H9 (cell line): ENCODE measurements at regions not wholly inside any gene's neighbourhood (a gene's known extent, or its start where the extent isn't known, plus 50 kb on each side); places are given as distances from the start of the nearest gene placed in this dataset.

Experiments
- DNase-seq: peaks from one replicate; pipeline ENCODE4 v3.0.0-alpha.2; 2017
- H2AFZ ChIP-seq: one replicate; pipeline ENCODE4 v1.6.1; 2013; ENCODE audit warnings: mild to moderate bottlenecking, low read length, control low read depth, moderate library complexity
- H2AK5ac ChIP-seq: 2 replicates; pipeline ENCODE4 v1.6.1; 2013; ENCODE audit warnings: low read length, control low read depth, mixed read lengths; ENCODE audit not compliant: insufficient read length
- H2BK120ac ChIP-seq: one replicate; pipeline ENCODE4 v1.6.1; 2013; ENCODE audit warnings: low read depth, mild to moderate bottlenecking, low read length, control low read depth, inconsistent platforms; ENCODE audit not compliant: poor library complexity, severe bottlenecking
- H2BK12ac ChIP-seq: 2 replicates; pipeline ENCODE4 v1.6.1; 2013; ENCODE audit warnings: low read length, control low read depth, mixed read lengths, low read depth; ENCODE audit not compliant: insufficient read length
- H2BK15ac ChIP-seq: 2 replicates; pipeline ENCODE4 v1.6.1; 2013; ENCODE audit warnings: low read depth, low read length, control low read depth
- H2BK20ac ChIP-seq: one replicate; pipeline ENCODE4 v1.6.1; 2013; ENCODE audit warnings: low read depth, mild to moderate bottlenecking, low read length, control low read depth, inconsistent platforms; ENCODE audit not compliant: poor library complexity, severe bottlenecking
- H2BK5ac ChIP-seq: 2 replicates; pipeline ENCODE4 v1.6.1; 2013; ENCODE audit warnings: low read length, control low read depth, mixed read lengths; ENCODE audit not compliant: insufficient read length
- H3K14ac ChIP-seq: 2 replicates; pipeline ENCODE4 v1.6.1; 2013; ENCODE audit warnings: low read length, control low read depth; ENCODE audit not compliant: insufficient read depth
- H3K18ac ChIP-seq: 2 replicates; pipeline ENCODE4 v1.6.1; 2013; ENCODE audit warnings: low read depth, mild to moderate bottlenecking, mixed read lengths, low read length, control low read depth; ENCODE audit not compliant: insufficient read length
- H3K23ac ChIP-seq: 2 replicates; pipeline ENCODE4 v1.6.1; 2013; ENCODE audit warnings: low read length, control low read depth, mixed read lengths, low read depth; ENCODE audit not compliant: insufficient read length
- H3K23me2 ChIP-seq: 2 replicates; pipeline ENCODE4 v1.6.1; 2013; ENCODE audit warnings: low read depth, mild to moderate bottlenecking, mixed read lengths, low read length, control low read depth; ENCODE audit not compliant: insufficient read length, poor library complexity, severe bottlenecking
- H3K27ac ChIP-seq: 2 replicates; pipeline ENCODE4 v1.5.1; 2013; ENCODE audit warnings: low read length, control low read depth, mixed read lengths, low read depth; ENCODE audit not compliant: insufficient read length
- H3K27me3 ChIP-seq: 2 replicates; pipeline ENCODE4 v1.6.1; 2013; ENCODE audit warnings: low read length, control low read depth, inconsistent platforms; ENCODE audit not compliant: insufficient read depth
- H3K4ac ChIP-seq: 2 replicates; pipeline ENCODE4 v1.6.1; 2013; ENCODE audit warnings: low read depth, mild to moderate bottlenecking, control low read depth, inconsistent platforms, low read length, moderate library complexity
- H3K4me1 ChIP-seq: 2 replicates; pipeline ENCODE4 v1.6.1; 2013; ENCODE audit warnings: low read length, control low read depth, inconsistent platforms; ENCODE audit not compliant: insufficient read depth
- H3K4me2 ChIP-seq: 2 replicates; pipeline ENCODE4 v1.6.1; 2013; ENCODE audit warnings: low read length, control low read depth, mixed read lengths; ENCODE audit not compliant: insufficient read length, insufficient read depth
- H3K56ac ChIP-seq: 2 replicates; pipeline ENCODE4 v1.6.1; 2013; ENCODE audit warnings: low read depth, mild to moderate bottlenecking, mixed read lengths, low read length, control low read depth; ENCODE audit not compliant: insufficient read length
- H3K79me1 ChIP-seq: 2 replicates; pipeline ENCODE4 v1.6.1; 2013; ENCODE audit warnings: low read depth, mild to moderate bottlenecking, moderate library complexity, low read length, control low read depth, inconsistent platforms; ENCODE audit not compliant: insufficient read depth, poor library complexity, severe bottlenecking
- H3K79me2 ChIP-seq: 2 replicates; pipeline ENCODE4 v1.6.1; 2013; ENCODE audit warnings: low read length, control low read depth, inconsistent platforms; ENCODE audit not compliant: insufficient read depth
- H3K9ac ChIP-seq: 2 replicates; pipeline ENCODE4 v1.6.1; 2013; ENCODE audit warnings: low read length, control low read depth, mixed read lengths; ENCODE audit not compliant: insufficient read length; ENCODE audit errors: extremely low read depth
- H3K9me3 ChIP-seq: one replicate; pipeline ENCODE4 v1.6.1; 2013; ENCODE audit warnings: low read depth, low read length, inconsistent platforms; ENCODE audit not compliant: control insufficient read depth
- H3T11ph ChIP-seq: one replicate; pipeline ENCODE4 v1.6.1; 2013; ENCODE audit warnings: mild to moderate bottlenecking, low read length, control low read depth, inconsistent platforms
- H4K20me1 ChIP-seq: one replicate; pipeline ENCODE4 v1.6.1; 2013; ENCODE audit not compliant: control insufficient read depth, insufficient read length, insufficient read depth
- H4K5ac ChIP-seq: 2 replicates; pipeline ENCODE4 v1.6.1; 2013; ENCODE audit warnings: low read depth, mild to moderate bottlenecking, mixed read lengths, low read length, control low read depth; ENCODE audit not compliant: insufficient read length
- H4K8ac ChIP-seq: replicated peaks from 2 replicates; pipeline ENCODE4 v1.6.1; 2013; ENCODE audit warnings: low read length, control low read depth, mixed read lengths, low read depth; ENCODE audit not compliant: insufficient read length
- H4K91ac ChIP-seq: 2 replicates; pipeline ENCODE4 v1.6.1; 2013; ENCODE audit warnings: low read depth, mild to moderate bottlenecking, moderate library complexity, mixed read lengths, low read length, control low read depth; ENCODE audit not compliant: insufficient read length
- H3K27ac Mint-ChIP-seq, 3 experiments: 2 replicates in 2 of 3; 3 replicates in 1 of 3; pipeline ENCODE4 v1.8.0; 2020 to 2021; ENCODE audit warnings: mixed read lengths in 3 of 3, mild to moderate bottlenecking in 1 of 3, moderate library complexity in 1 of 3
- H3K27me3 Mint-ChIP-seq: 2 replicates; pipeline ENCODE4 v1.8.0; 2021; ENCODE audit warnings: low read depth, mild to moderate bottlenecking, moderate library complexity, mixed read lengths
- H3K36me3 Mint-ChIP-seq, 3 experiments: 2 replicates in 2 of 3; 3 replicates in 1 of 3; pipeline ENCODE4 v1.8.0; 2020 to 2021; ENCODE audit warnings: low read depth in 3 of 3, mixed read lengths in 3 of 3; ENCODE audit not compliant: insufficient read depth in 1 of 3
- H3K4me1 Mint-ChIP-seq, 2 experiments: 2 replicates each; pipeline ENCODE4 v1.8.0; 2020; ENCODE audit warnings: mixed read lengths in 2 of 2
- H3K4me3 Mint-ChIP-seq, 2 experiments: 2 replicates in 1 of 2; 3 replicates in 1 of 2; pipeline ENCODE4 v1.8.0; 2020 to 2021; ENCODE audit warnings: mild to moderate bottlenecking in 2 of 2, mixed read lengths in 2 of 2, moderate library complexity in 1 of 2
- H3K9me3 Mint-ChIP-seq, 2 experiments: 2 replicates in 1 of 2; 3 replicates in 1 of 2; pipeline ENCODE4 v1.8.0; 2020; ENCODE audit warnings: mild to moderate bottlenecking in 2 of 2, mixed read lengths in 2 of 2, moderate library complexity in 1 of 2
- WGBS: extraction: QIAGEN DNeasy Blood & Tissue Kit; methylation state at CpG from one replicate; pipeline ENCODE4 v1.1.7; 2013; ENCODE audit warnings: missing lambda C conversion rate, low lambda C conversion rate, mixed read lengths; ENCODE audit not compliant: insufficient read length; ENCODE audit errors: extremely low coverage; 5-methylcytosine and 5-hydroxymethylcytosine counted together
- TF ChIP-seq, protein P1 (sequence below): fragments of 200-600 bp; sonication (generic); conservative IDR thresholded peaks from 3 replicates; pipeline ENCODE4 v1.8.0; 2021; ENCODE audit warnings: antibody characterized with exemption, mild to moderate bottlenecking

DNA sequence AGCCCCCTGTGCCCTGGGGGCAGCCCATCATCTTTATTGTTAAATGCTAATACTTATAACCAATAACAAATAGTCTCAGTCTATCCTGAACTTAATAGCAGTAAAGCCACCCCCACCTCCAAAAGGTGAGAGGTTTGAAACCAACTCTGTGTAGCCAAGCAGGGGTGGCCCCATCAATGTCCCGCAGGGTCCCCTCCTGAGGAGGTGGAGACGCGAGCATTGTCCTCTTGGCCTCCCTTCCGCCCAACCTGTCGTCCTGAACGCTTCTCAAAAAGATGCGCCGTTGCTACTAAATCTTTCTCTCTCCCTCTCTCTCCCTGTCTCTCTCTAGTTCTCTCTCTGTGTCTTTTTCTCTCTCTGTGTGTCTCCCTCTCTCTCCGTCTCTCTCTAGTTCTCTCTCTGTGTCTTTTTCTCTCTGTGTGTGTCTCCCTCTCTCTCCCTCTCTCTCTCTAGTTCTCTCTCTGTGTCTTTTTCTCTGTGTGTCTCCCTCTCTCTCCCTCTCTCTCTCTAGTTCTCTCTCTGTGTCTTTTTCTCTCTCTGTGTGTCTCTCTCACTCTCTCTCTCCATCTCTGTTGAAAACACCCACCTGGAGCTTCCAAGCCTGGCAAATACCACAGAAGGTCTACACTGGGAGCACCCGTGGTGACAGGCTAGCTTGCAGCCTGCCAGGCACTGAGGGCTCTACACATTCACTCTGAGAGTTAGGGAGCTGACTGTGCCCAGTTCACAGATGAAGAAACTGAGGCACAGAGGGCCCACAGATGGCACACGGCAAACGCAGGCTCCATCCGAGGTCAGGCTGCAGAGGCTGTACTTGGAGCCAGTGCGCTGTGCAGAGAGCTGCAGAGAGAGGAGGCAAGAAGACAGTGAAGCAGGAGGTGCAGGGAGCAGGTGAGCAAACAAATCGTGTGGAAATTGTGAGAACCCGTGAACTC is 185.9 kb downstream of the C16orf95 start:
- H3K4me1 ChIP-seq = no peaks in the 10 kb centered on the region
- H3T11ph ChIP-seq = no peak overlapping the region
- Mint-ChIP-seq H3K36me3 (peaks cover 2 to 8% (median 2%) of the 10 kb centered on the region in 3 experiments; a peak in 5 of 7 replicates), H3K27ac (peak overlapping the region in 1 of 3 experiments; percentile 3; a peak in 2 of 7 replicates), H3K27me3 (peaks cover 9% of the 10 kb centered on the region), H3K4me3 (no peak overlapping the region), H3K9me3 (peaks cover 2 to 8% of the 10 kb centered on the region in 2 experiments), H3K4me1 (peaks cover 13 to 15% of the 10 kb centered on the region in 2 experiments)
- no peak overlapping the region for H4K91ac ChIP-seq
- no CpG with 5 or more reads among the region's 16 CpGs for WGBS
- H3K9me3 ChIP-seq = no peaks in the 10 kb centered on the region
- H4K8ac ChIP-seq = no peak overlapping the region
- H3K79me1 ChIP-seq = no peaks in the 10 kb centered on the region
- no peak for DNase-seq
- TF ChIP-seq, protein P1, sequence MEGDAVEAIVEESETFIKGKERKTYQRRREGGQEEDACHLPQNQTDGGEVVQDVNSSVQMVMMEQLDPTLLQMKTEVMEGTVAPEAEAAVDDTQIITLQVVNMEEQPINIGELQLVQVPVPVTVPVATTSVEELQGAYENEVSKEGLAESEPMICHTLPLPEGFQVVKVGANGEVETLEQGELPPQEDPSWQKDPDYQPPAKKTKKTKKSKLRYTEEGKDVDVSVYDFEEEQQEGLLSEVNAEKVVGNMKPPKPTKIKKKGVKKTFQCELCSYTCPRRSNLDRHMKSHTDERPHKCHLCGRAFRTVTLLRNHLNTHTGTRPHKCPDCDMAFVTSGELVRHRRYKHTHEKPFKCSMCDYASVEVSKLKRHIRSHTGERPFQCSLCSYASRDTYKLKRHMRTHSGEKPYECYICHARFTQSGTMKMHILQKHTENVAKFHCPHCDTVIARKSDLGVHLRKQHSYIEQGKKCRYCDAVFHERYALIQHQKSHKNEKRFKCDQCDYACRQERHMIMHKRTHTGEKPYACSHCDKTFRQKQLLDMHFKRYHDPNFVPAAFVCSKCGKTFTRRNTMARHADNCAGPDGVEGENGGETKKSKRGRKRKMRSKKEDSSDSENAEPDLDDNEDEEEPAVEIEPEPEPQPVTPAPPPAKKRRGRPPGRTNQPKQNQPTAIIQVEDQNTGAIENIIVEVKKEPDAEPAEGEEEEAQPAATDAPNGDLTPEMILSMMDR = no peak
- no peak overlapping the region for H3K4me2 ChIP-seq
- H4K20me1 ChIP-seq = no peaks in the 10 kb centered on the region
- H3K27ac ChIP-seq = no peak overlapping the region
- no peak overlapping the region for H2AK5ac ChIP-seq
- no peaks in the 10 kb centered on the region for H3K27me3 ChIP-seq
- no peak overlapping the region; the same call in 1 of the 2 replicates for H3K14ac ChIP-seq
- no peak overlapping the region for H2BK12ac ChIP-seq
- H3K23me2 ChIP-seq = no peaks in the 10 kb centered on the region
- no peak overlapping the region for H2BK15ac ChIP-seq
- H4K5ac ChIP-seq = no peak overlapping the region
- H2BK120ac ChIP-seq = no peak overlapping the region
- no peak overlapping the region for H3K18ac ChIP-seq
- no peak overlapping the region for H2AFZ ChIP-seq
- H3K4ac ChIP-seq = no peak overlapping the region
- H2BK5ac ChIP-seq = no peak overlapping the region
- H3K79me2 ChIP-seq = no peaks in the 10 kb centered on the region
- H3K56ac ChIP-seq = no peak overlapping the region
- no peak overlapping the region for H3K9ac ChIP-seq
- H3K23ac ChIP-seq = no peak overlapping the region
- H2BK20ac ChIP-seq = no peak overlapping the region
